ENCODE measurements at regions not wholly inside any gene's neighbourhood (a gene's known extent, or its start where the extent isn't known, plus 50 kb on each side); places are given as distances from the start of the nearest gene placed in this dataset.

DNA sequence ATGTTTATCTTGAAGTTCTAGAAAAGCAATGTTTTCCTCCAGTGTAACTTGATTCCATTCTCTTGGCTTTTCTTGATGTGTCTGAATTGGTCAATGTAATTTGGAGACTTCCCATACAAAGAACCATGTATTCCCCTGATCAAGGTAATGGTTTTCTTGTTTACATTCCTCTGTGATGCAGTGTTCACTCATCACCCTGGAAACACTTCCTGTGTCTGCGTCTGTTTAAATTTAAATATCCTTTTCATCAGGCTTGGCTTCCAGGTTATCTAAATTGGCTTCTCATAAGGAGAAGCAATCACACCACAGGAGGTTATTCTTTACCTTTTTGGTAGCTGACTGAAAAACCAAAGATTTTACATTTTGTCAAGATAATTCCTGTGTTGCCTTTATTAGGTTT is 237.3 kb upstream of the WSCD1 start:
- ATAC-seq (ENCODE audit: poor library complexity): no peak
- intact Hi-C loops (cut with DNase I): no loop called here
- DNase-seq: no peak

DNA sequence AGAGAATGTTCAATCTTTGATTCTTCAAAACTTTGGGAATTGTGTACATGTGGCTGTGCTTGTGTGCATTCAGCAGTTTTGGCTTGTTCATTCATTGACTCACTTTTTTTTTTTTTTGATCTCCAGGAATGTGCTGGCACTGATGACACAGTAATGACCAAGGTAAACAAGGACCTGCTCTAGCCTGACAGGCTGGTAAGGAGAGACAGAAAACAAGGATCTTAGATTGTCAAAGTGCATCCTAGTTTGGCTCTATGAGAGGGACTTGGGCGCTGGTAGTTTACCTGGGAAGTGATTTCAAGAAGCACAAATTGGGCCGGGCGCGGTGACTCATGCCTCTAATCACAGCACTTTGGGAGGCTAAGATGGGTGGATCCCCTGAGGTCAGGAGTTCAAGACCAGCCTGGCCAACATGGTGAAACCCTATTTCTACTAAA is 233.1 kb upstream of the WSCD1 start:
- intact Hi-C loops (cut with DNase I): no loop called here
- ATAC-seq (ENCODE audit: poor library complexity) (no peak), DNase-seq (no peak)

DNA sequence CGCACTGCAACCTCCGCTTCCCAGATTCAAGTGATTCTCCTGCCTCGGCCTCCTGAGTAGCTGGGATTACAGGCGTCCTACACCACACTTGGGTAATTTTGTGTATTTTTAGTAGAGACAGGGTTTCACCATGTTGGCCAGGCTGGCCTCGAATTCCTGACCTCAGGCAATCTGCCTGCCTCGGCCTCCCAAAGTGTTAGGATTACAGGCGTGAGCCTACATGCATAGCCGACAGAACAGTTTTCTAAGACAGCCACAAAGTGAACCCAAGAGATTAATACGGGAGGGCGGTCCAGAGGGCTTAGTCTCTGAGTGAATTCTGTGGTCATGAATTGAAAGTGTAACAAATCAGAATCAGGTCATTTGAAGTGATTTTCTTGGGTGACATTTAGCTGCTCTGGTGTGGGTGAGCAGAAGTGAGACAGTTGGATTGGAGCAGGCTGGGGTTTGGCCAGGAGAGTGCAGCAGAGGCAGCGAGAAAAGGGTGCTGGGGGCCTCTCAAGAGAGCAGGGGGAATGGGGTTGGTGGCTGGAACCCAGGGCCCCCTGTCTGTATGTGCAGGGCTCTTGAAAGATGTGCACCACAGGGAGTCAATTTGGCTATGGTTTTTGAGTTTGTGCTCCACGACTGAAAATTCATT is 231.4 kb upstream of the WSCD1 start:
- DNase-seq: no peak
- ATAC-seq (ENCODE audit: poor library complexity): no peak
- intact Hi-C loops (cut with DNase I): no loop called here

DNA sequence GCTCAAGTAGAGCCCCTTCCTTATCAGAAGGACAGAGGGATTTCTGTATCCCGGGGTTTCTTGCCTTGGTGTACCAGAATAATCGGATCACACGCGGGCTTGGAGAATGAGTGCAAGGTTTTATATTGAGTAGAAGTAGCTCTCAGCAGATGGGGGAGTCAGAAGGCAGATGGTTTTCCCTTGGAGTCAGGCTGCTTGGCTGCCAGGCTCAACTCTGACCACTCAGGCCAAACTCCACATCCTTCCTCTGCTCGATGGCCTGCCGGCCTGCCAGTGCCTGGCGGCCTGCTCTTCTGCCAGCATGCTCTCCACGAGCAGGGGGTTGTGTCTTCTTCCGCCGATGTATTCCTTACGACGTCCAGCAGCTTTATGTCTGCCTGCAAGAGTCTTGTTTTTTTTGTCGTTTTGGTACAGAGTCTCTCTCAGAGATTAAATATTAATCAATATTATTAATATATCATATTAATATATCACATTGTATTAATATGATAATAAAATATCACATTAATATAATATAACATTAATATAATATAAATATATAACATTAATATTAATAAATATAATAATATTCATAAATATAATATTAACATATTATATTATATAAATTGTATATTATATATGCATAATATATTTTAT is 229.2 kb upstream of the WSCD1 start:
- DNase-seq: no peak
- intact Hi-C loops (cut with DNase I): no loop called here
- no peak for ATAC-seq (ENCODE audit: poor library complexity)

DNA sequence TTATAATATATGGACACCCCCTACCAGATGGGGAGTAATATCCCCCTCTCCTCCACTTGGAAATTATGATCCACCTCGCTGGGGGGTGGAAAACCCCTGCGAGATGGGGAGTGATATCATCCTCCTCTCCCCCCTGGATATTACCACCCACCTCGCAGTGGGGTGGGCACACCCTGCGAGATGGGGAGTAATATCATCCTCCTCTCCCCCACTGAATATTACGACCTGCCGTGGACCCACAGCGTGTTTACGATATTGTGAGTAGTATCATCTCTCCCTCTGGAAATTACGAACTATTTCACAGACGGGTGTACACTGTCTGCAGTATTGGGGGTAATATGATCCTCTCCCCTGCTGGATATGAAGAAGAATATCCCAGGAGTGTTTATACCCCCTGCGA is 228.3 kb upstream of the WSCD1 start:
- DNase-seq (no peak), ATAC-seq (ENCODE audit: poor library complexity) (no peak)
- intact Hi-C loops (cut with DNase I): no loop called here

DNA sequence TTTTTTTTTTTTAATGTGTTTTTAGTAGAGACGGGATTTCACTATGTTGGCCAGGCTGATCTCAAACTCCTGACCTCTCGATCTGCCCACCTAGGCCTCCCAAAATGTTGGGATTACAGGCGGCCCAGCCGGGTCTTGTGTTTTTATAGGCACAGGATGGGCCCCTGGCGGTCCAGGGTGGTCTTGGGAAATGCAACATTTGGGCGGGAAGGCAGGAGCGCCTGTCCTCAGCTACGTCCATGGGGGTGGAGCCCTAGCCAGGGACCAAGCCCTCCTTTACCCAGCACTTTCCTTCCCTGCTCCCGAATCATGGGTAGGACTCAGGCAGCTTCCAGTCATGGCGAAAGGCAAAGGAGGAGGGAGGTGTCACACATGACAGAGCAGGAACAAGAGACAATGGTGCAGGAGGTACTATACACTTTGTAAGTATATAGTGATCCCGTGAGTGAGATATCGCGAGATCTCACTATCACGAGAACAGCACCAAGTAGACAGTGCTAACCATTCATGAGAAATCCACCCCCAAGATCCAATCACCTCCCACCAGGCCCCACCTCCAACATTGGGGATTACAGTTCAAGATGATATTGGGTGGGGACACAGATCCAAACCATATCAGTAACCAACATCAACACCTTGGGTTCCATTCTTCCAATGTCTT is 226.7 kb upstream of the WSCD1 start:
- DNase-seq (no peak), ATAC-seq (ENCODE audit: poor library complexity) (no peak)
- intact Hi-C loops (cut with DNase I): no loop called here

DNA sequence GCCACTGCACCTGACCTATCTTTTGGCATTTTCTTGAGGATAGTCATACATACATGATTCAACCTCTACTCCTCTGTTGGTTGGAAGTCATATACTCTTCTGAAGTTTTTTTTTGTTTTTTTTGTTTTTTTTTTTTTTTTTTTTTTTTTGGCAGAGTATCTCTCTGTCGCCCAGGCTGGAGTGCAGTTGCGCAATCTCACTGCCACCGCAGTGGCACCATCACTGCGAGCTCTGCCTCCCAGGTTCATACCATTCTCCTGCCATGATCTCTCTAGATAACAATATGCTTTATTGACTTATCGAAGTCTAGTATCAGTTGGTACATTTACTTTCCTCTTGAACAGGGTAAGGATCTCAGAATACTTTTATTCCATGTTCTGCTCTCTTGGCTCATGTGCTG is 224.2 kb upstream of the WSCD1 start:
- intact Hi-C loops (cut with DNase I): no loop called here
- no peak for DNase-seq
- no peak for ATAC-seq (ENCODE audit: poor library complexity)

DNA sequence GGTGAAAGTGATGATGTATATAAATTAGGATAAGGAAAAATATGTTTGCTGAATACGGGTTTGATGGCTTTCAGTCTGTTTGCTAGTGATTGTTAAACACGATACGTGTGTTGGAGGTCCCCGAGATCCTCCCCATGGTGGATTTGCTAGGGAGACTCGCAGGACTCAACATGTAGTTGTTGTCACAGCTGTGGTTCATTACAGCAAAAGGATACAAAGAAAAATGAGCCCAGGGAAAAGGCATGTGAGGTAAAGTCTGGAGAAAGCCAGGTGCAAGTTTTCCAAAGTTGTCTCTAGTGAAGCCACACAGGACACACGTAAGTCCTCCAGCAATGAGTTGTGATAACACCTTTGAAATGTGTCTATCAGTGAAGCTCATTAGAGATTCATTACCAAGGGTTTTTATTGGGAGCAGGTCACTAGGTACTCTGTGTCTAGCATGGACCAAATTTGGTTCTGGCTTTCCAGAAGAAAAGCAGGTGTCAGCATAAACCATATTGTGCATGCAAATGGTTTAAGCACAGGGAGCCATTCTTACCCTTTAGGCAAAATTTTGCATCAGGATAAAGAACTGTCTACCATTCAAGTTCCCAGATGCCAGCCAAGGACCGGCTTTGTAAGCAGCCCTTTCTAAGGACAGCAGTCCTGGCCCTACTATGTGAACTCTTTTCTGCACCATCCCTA is 215.2 kb upstream of the WSCD1 start:
- intact Hi-C loops (cut with DNase I): no loop called here
- no peak for ATAC-seq (ENCODE audit: poor library complexity)

DNA sequence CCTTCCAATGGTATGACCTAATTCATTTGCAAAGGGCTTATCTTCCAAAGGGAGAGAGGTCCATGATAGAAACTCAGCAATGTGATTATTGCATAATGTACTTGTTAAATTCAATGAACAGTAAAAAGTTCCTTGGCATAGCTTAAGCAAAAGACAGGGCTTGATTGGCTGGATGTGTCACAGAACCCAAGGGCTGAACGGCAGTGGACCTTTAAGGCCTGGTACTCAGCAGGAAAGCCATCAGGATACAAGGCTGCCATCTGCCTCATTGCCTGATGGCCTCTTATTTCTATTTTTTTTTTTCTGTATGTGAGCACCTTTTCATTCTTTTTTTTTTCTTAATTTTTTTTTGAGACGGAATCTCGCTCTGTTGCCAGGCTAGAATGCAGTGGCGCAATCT is 208.9 kb upstream of the WSCD1 start:
- ATAC-seq (ENCODE audit: poor library complexity) (no peak), DNase-seq (no peak)
- intact Hi-C loops (cut with DNase I): no loop called here

More for the DNA sequence above, 215.2 kb upstream of the WSCD1 start:
- no peak for DNase-seq

DNA sequence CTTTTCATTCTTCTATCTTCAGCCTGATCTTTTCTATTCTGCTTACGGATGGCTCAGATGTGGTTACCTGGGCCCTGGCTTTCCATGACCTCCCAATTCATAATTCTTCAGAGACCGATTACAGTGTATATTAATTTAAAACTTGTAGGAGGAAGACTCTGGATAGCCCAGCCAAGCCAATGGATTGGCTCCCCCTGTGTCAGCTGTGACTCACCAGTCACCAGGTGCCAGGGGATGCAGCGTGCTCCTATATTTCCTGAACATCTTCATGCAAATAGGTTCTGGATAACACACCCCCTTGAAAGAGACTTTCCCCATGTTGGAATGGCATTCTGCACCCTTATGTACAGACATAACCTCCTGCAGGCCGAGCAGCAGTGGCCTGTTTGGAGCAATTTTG is 208.3 kb upstream of the WSCD1 start:
- ATAC-seq (ENCODE audit: poor library complexity): no peak
- intact Hi-C loops (cut with DNase I): no loop called here
- no peak for DNase-seq

DNA sequence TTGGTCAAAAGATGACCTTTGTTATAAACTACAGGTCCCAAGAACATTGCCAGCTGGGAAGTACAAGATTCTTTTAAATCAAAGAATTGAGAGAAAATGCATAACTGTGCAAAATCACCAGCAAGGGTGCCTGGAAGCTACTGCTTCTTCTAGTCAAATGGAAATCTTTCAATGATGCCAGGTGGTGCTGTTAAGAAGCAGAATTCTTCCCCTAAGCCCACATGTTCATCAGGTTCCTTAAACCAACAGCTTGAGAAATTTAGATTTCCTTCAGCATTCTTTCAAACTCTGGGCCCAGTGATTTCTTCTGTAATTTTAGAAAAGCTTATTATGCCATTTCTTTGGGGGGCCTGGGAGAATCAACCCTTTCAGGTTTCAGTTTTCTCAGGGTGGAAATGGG is 207.8 kb upstream of the WSCD1 start:
- intact Hi-C loops (cut with DNase I): no loop called here
- no peak for DNase-seq
- no peak for ATAC-seq (ENCODE audit: poor library complexity)

DNA sequence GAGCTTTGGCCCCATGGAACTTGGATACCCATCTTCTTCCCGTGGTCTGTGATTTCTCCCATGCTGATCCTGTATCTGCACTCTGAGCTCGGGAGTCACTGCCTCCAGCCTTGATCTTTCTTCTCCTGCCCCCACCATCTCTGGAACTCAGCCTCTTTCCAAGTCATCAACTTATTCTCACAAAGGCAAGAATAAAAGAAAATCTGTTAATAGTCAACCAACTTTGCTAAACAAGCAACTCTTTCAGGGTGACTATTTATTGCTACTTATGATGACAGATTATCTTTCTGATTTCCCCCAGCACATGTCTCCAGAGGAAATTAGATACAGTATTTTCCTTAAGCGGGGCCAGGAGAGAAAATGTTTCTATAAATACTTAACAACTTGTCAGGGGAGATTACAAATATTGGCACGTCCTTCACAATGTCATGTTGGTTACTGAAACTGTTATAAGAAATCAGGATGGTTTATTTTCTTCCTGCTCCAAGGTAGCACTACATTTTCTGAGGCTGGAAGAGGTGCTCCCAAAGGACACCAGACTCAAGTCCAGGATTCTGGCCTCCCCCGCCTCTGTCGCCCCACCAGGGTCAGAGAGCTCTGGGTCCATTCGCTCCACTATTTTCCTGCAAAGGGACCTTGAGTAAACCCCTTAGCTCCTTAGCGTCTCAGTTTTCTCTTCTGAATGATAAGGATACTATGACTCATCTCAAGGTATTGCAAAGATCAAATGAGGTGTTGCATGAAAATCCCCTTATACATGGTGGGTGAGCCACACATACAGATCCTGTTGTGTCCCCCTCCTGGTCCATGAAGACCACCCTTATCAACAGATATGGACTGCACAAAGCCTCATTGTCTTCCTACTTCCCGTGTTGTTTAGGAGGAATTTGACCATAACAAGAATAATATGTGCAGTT is 205.2 kb upstream of the WSCD1 start:
- intact Hi-C loops (cut with DNase I): no loop called here
- ATAC-seq (ENCODE audit: poor library complexity) (peak; percentile 41), DNase-seq (no peak)

DNA sequence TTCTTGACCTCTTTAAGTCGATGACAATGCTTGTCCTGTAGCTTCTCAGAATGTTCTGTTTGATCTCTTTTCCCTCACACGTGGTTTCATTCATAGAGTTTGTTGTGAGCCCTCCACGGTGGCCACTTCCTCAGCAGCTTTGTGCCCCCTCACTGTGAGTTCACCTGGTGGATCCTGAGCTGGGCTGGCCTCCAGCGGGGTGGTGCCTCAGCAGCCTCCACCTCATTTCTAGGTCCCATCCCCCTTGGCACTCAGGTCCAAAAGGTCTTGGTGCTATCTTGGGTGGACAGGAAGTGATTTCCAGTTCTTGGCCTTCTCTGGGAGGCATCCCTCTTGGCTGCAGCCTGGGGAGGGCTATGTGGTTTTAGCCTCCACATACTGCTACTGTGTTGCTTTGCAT is 203.2 kb upstream of the WSCD1 start:
- DNase-seq (no peak), ATAC-seq (ENCODE audit: poor library complexity) (no peak)
- intact Hi-C loops (cut with DNase I): no loop called here

DNA sequence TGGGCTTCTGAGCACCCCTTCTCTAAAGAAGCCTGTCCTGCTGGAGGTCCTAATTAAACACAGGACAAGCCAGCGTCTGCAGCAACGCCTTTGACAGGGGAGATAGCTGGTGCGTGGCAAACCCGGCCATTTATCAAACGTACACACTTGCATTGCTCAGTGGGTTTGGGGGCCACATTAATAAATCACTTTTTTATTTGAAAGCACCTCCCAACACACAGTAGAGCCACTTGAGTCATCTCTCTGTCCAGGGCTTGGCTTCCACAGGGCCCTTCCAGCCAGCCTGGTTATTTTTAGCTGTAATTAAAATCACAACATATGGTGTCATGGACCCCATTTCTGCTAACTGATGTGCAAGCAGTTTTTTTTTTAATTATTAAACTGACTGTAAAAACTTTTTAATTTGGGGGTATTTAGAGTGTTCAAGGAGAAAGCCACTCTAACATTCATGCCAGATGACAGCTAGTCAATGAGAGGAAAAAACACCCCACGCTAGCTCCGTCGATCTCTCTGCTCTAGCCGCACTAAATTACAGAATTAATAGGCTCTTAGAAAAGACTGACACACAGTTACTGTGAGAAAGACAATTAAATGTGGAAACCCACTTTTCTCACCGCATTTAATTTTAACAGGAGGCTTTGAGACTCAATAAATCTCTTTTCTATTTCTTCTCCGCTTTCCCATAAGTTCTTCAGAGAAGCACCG is 201.0 kb upstream of the WSCD1 start:
- ATAC-seq (ENCODE audit: poor library complexity) (no peak), DNase-seq (no peak)
- intact Hi-C loops (cut with DNase I): no loop called here

DNA sequence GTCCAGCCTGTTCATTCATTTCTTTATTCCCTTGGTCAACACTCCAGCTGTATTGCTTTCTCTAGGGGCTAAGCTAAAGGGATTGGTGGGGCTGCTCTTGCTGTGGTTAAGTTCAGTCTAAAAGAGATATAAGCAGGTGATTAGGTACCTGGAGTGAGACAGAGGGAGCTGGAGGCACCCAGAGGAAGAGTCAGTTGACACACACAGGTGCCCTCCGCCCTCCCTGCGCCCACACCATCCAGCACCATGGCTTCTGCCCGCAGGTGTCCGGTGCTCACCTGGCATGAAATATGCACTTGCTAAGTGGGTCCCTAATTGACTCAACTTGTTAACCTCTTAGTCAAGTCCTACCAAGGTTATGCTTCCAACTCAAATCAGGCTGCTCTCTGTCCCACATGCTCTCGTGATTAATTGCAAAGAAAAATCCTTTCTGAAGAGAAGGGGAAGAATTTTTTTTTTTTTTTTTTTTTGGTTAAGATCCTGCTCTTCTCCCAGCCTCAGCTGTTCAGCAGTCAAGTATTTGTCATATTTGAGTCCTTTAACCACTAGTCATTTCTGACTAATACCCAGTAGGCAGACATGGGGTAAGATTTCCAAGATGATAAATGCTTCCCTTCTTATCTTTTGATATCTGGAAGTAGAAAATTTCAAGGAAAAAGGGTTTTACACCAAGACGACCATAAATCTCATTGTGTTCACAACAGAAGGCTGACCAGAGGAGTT is 199.8 kb upstream of the WSCD1 start:
- DNase-seq: no peak
- no peak for ATAC-seq (ENCODE audit: poor library complexity)
- intact Hi-C loops (cut with DNase I): no loop called here

DNA sequence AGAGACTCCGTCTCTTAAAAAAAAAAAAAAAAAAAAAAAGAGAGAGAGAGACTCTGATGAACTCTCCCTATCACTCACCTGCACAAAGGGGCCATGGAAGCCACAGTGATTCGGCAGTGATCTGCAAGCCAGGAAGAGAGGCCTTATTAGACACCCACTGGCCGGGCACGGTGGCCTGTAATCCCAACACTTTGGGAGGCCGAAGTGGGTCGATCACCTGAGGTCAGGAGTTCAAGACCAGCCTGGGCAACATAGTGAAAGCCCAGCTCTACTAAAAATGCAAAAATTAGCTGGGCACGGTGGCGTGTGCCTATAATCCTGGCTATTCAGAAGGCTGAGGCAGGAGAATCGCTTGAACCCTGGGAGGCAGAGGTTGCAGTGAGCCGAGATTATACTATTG is 198.5 kb upstream of the WSCD1 start:
- DNase-seq (no peak), ATAC-seq (ENCODE audit: poor library complexity) (no peak)
- intact Hi-C loops (cut with DNase I): no loop called here

DNA sequence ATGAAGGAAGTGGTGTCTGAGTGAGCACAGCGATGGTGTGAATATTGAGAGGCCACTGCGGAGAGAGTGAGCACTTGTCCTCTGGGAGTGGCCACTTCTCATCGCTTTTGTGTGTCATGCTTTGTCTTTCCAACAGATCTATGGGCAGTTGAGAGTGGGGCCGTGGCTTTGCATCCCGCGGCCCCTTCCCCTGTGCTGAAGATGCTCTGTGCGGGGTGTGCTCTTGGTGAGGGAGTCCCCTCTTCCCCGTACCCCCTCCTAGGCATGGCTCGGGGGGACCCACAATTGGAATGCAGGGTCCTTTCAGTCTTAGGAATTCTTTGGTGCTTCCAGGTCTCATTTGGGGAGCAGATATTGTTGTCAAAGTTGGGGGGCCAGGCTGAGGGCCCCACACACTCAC is 197.3 kb upstream of the WSCD1 start:
- DNase-seq: no peak
- intact Hi-C loops (cut with DNase I): no loop called here

DNA sequence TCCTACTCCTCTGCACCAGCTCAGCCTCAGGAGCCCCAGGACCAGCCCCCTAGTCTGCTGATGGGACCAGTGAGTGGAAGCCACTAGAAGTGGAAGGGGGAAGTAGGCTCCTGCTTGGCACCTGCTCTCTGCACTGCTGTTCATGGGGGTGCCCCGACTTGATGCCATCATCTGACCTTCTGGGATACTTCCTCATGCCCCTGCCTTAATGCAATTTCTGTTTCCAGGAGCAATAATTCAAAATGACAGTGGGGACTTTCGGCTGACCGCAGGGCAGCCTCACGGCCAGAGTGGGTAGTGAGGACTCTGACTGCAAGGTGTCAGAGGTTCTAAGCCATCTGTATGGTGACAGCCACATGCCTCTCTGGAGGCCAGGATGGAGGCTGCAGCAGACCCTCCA is 196.4 kb upstream of the WSCD1 start:
- ATAC-seq (ENCODE audit: poor library complexity) (no peak), DNase-seq (no peak)
- intact Hi-C loops (cut with DNase I): no loop called here

More for the DNA sequence above, 197.3 kb upstream of the WSCD1 start:
- no peak for ATAC-seq (ENCODE audit: poor library complexity)
